Loucy (cell line): ENCODE measurements at regions not wholly inside any gene's neighbourhood (a gene's known extent, or its start where the extent isn't known, plus 50 kb on each side); places are given as distances from the start of the nearest gene placed in this dataset.

Experiments
- H2AFZ ChIP-seq: fragments of 200-600 bp; sonication (generic); 2 replicates; pipeline ENCODE4 v1.6.0; 2016; ENCODE audit warnings: antibody characterized with exemption, mild to moderate bottlenecking, low read length, moderate library complexity
- H3F3A ChIP-seq: fragments of 200-600 bp; 2 replicates; pipeline ENCODE4 v1.6.0; 2016; ENCODE audit warnings: antibody characterized with exemption, low read depth, mild to moderate bottlenecking
- H3K27me3 ChIP-seq: fragments of 200-600 bp; sonication (generic); 2 replicates; pipeline ENCODE4 v1.6.1; 2014; ENCODE audit warnings: low read length, mild to moderate bottlenecking; ENCODE audit not compliant: insufficient read depth, poor library complexity, severe bottlenecking
- H3K36me3 ChIP-seq: fragments of 200-600 bp; sonication (generic); 2 replicates; pipeline ENCODE4 v1.6.1; 2016; ENCODE audit warnings: low read length; ENCODE audit not compliant: insufficient read depth
- H3K4me1 ChIP-seq: fragments of 200-600 bp; sonication (generic); 2 replicates; pipeline ENCODE4 v1.5.1; 2014; ENCODE audit warnings: low read length, mild to moderate bottlenecking; ENCODE audit not compliant: insufficient read depth, poor library complexity, severe bottlenecking
- H3K4me2 ChIP-seq: fragments of 200-600 bp; sonication (generic); 2 replicates; pipeline ENCODE4 v1.6.0; 2014; ENCODE audit warnings: antibody characterized with exemption, low read length, low read depth, mild to moderate bottlenecking; ENCODE audit not compliant: poor library complexity, severe bottlenecking
- H3K4me3 ChIP-seq: fragments of 200-600 bp; sonication (generic); 2 replicates; pipeline ENCODE4 v1.5.1; 2014; ENCODE audit warnings: low read length, mild to moderate bottlenecking, mixed read lengths; ENCODE audit not compliant: poor library complexity, severe bottlenecking
- H3K79me2 ChIP-seq: fragments of 200-600 bp; sonication (generic); 2 replicates; pipeline ENCODE4 v1.6.1; 2014; ENCODE audit warnings: low read length; ENCODE audit not compliant: insufficient read depth
- H3K9ac ChIP-seq: fragments of 200-600 bp; sonication (generic); 2 replicates; pipeline ENCODE4 v1.6.0; 2014; ENCODE audit warnings: mild to moderate bottlenecking, low read depth, low read length, moderate library complexity; ENCODE audit not compliant: poor library complexity, severe bottlenecking
- H3K9me2 ChIP-seq: fragments of 200-600 bp; sonication (generic); replicated peaks from 2 replicates; pipeline ENCODE4 v1.6.1; 2016; ENCODE audit warnings: low read depth, low read length, mixed read lengths
- H3K9me3 ChIP-seq: fragments of 200-600 bp; sonication (generic); 2 replicates; pipeline ENCODE4 v1.6.1; 2014; ENCODE audit warnings: mild to moderate bottlenecking, antibody characterized with exemption, low read length, low read depth; ENCODE audit not compliant: insufficient read depth
- H4K20me1 ChIP-seq: fragments of 200-600 bp; sonication (generic); 2 replicates; pipeline ENCODE4 v1.6.0; 2014; ENCODE audit warnings: antibody characterized with exemption, low read length, mild to moderate bottlenecking; ENCODE audit not compliant: insufficient read depth, poor library complexity, severe bottlenecking
- EZH2phosphoT487 ChIP-seq: fragments of 200-600 bp; IDR thresholded peaks from 2 replicates; pipeline ENCODE4 v1.6.1; 2018; ENCODE audit warnings: antibody characterized with exemption, mild to moderate bottlenecking, moderate library complexity, borderline replicate concordance
- TF ChIP-seq, protein P1 (sequence below): fragments of 200-600 bp; sonication (generic); conservative IDR thresholded peaks from 2 replicates; pipeline ENCODE4 v1.5.1; 2014; ENCODE audit warnings: mild to moderate bottlenecking, antibody characterized with exemption, low read length

DNA sequence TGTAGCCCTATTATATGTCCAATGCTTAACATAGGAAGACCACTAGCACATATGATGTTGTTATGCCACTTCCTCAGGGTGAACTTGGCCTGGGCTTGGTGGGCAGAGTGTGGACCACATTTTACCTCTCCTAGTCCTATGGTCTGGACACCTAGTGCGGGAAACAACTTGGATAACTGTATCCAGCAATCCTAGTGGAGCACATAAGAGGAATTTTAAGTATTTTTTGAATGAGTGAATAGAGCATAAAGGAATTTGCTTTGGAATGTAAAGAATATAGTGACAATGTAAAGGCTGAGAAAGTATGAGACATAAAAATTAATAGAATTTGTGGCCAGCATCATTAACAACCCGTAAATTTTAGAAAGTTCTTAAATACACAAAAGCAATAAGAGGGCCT, 528.9 kb downstream of the IGSF11 start:
- no peaks in the 10 kb centered on the region for H3K27me3 ChIP-seq
- no peak overlapping the region for H3K9ac ChIP-seq
- H3K4me3 ChIP-seq, result no peak overlapping the region
- no peaks in the 10 kb centered on the region for H3F3A ChIP-seq
- H2AFZ ChIP-seq, result no peak overlapping the region
- H3K9me2 ChIP-seq, result no peaks in the 10 kb centered on the region
- H3K9me3 ChIP-seq, result no peaks in the 10 kb centered on the region
- no peaks in the 10 kb centered on the region for H3K4me1 ChIP-seq
- H3K4me2 ChIP-seq, result no peak overlapping the region
- H3K36me3 ChIP-seq, result no peaks in the 10 kb centered on the region
- no peaks in the 10 kb centered on the region for H4K20me1 ChIP-seq
- TF ChIP-seq, protein P1, sequence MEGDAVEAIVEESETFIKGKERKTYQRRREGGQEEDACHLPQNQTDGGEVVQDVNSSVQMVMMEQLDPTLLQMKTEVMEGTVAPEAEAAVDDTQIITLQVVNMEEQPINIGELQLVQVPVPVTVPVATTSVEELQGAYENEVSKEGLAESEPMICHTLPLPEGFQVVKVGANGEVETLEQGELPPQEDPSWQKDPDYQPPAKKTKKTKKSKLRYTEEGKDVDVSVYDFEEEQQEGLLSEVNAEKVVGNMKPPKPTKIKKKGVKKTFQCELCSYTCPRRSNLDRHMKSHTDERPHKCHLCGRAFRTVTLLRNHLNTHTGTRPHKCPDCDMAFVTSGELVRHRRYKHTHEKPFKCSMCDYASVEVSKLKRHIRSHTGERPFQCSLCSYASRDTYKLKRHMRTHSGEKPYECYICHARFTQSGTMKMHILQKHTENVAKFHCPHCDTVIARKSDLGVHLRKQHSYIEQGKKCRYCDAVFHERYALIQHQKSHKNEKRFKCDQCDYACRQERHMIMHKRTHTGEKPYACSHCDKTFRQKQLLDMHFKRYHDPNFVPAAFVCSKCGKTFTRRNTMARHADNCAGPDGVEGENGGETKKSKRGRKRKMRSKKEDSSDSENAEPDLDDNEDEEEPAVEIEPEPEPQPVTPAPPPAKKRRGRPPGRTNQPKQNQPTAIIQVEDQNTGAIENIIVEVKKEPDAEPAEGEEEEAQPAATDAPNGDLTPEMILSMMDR, result no peak
- no peak for TF ChIP-seq EZH2phosphoT487
- no peaks in the 10 kb centered on the region for H3K79me2 ChIP-seq

DNA sequence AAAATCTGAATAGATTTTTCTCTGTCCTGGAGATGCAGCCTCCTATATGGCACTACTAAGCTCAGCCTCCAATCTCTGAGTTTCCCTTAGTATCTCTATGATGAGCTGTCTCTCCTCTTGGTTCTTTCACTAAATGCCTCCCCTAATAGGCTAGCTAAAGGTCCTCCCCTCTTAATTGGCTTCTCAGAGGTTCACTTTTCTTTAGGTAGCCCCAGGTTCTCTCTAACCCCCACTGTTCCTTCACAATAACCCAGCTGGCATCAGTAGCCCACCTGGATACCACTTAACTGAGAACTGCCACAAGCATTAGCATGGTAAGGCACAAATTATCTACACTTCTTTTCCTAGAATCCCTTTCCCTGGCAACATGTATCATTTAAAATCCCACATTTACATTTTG, 523.2 kb downstream of the IGSF11 start:
- Histone ChIP-seq H3K4me1 (no peaks in the 10 kb centered on the region), H3K9ac (no peak overlapping the region), H3K9me3 (no peaks in the 10 kb centered on the region), H4K20me1 (no peaks in the 10 kb centered on the region), H3K4me3 (no peak overlapping the region), H3K79me2 (no peaks in the 10 kb centered on the region), H3K27me3 (no peaks in the 10 kb centered on the region), H3K36me3 (no peaks in the 10 kb centered on the region), H3K9me2 (no peaks in the 10 kb centered on the region), H2AFZ (no peak overlapping the region), H3F3A (no peaks in the 10 kb centered on the region), H3K4me2 (no peak overlapping the region)
- no peak for TF ChIP-seq EZH2phosphoT487
- TF ChIP-seq, protein P1, result no peak

GRCh38 chr3:118512301-118512700, 522.3 kb downstream of the IGSF11 start:
- H3K4me3 ChIP-seq, result no peak overlapping the region
- H3F3A ChIP-seq, result no peaks in the 10 kb centered on the region
- H2AFZ ChIP-seq, result no peak overlapping the region
- no peaks in the 10 kb centered on the region for H3K79me2 ChIP-seq
- H3K9me2 ChIP-seq, result no peaks in the 10 kb centered on the region
- no peaks in the 10 kb centered on the region for H3K36me3 ChIP-seq
- TF ChIP-seq, protein P1, result no peak
- H3K9me3 ChIP-seq, result no peaks in the 10 kb centered on the region
- H3K4me1 ChIP-seq, result no peaks in the 10 kb centered on the region
- H4K20me1 ChIP-seq, result no peaks in the 10 kb centered on the region
- no peak overlapping the region for H3K4me2 ChIP-seq
- no peaks in the 10 kb centered on the region for H3K27me3 ChIP-seq
- H3K9ac ChIP-seq, result no peak overlapping the region
